Sigmoid colon (tissue), 6 donors: ENCODE measurements at regions not wholly inside any gene's neighbourhood (a gene's known extent, or its start where the extent isn't known, plus 50 kb on each side); places are given as distances from the start of the nearest gene placed in this dataset.

ENCODE experiments used
- DNase-seq: peaks from one replicate; pipeline ENCODE4 v3.0.0-alpha.2; 2019
- H3K27ac ChIP-seq, 4 donors: fragments of 200-600 bp; sonication (generic); one replicate each; pipeline ENCODE4 v1.5.1; 2016 to 2019; ENCODE audit warnings: mild to moderate bottlenecking in 1 of 4
- H3K27me3 ChIP-seq, 3 donors: fragments of 200-600 bp; sonication (generic); one replicate each; pipeline ENCODE4 v1.5.1; 2019; ENCODE audit warnings: mild to moderate bottlenecking in 1 of 3
- H3K36me3 ChIP-seq, 4 donors: fragments of 200-600 bp; sonication (generic); one replicate each; pipeline ENCODE4 v1.5.1; 2016 to 2019
- H3K4me1 ChIP-seq, 4 donors: fragments of 200-600 bp; sonication (generic); one replicate each; pipeline ENCODE4 v1.5.1; 2017 to 2019
- H3K4me3 ChIP-seq, 4 donors: fragments of 200-600 bp; sonication (generic); one replicate each; pipeline ENCODE4 v1.5.1; 2017 to 2019; ENCODE audit warnings: mild to moderate bottlenecking in 2 of 4, moderate library complexity in 1 of 4
- H3K9me3 ChIP-seq, 4 donors: fragments of 200-600 bp in 3 of 4; sonication (generic) in 3 of 4; one replicate each; pipeline versions ENCODE4 v1.5.1 to v1.6.1; 2013 to 2019
- CTCF ChIP-seq, 4 experiments: fragments of 450-650 bp in 3 of 4; fragments of 200-600 bp in 1 of 4; IDR thresholded peaks; one replicate each; pipeline ENCODE4 v1.5.1; 2016 to 2019; ENCODE audit warnings: antibody characterized with exemption in 4 of 4, mild to moderate bottlenecking in 3 of 4, moderate library complexity in 2 of 4
- EP300 ChIP-seq, 4 donors: sonication (generic); formaldehyde crosslinking; IDR thresholded peaks; one replicate each; pipeline ENCODE4 v1.6.1; 2017; ENCODE audit warnings: antibody characterized with exemption in 4 of 4
- POLR2A ChIP-seq, 2 donors: fragments of 450-650 bp; IDR thresholded peaks; one replicate each; pipeline ENCODE4 v1.6.1; 2016; ENCODE audit warnings: antibody characterized with exemption in 2 of 2, mild to moderate bottlenecking in 2 of 2, moderate library complexity in 2 of 2
- POLR2AphosphoS5 ChIP-seq, 4 donors: sonication (generic); formaldehyde crosslinking; IDR thresholded peaks; one replicate each; pipeline ENCODE4 v1.6.1; 2017; ENCODE audit warnings: antibody characterized with exemption in 4 of 4
- WGBS, 2 donors: extraction: QIAGEN DNeasy Blood & Tissue Kit; methylation state at CpG; one replicate each; pipeline ENCODE4 v1.1.7; 2013; 5-methylcytosine and 5-hydroxymethylcytosine counted together
- intact Hi-C: fragments of 100-400 bp; cut with DNase I; formaldehyde crosslinking; loops from one replicate; pipeline ENCODE4 v1.15.1; 2023
- donor health status: healthy with polysubstance abuse.
- donor health status: healthy.

- intact Hi-C loops: loop anchor here (5.0 kb wide), 2 partner anchors 37 to 123 kb away; no protein-coding TSS in a partner anchor
- TF ChIP-seq POLR2AphosphoS5 (IDR thresholded peaks at IDR 0.05) (peak in 1 of 4 donors; percentile 29), CTCF (IDR thresholded peaks at IDR 0.05) (no peak), EP300 (IDR thresholded peaks at IDR 0.05) (no peak), POLR2A (IDR thresholded peaks at IDR 0.05) (no peak)
- peak; percentile 72 for DNase-seq
- Histone ChIP-seq H3K4me3 (no peak overlapping the region), H3K36me3 (no peaks in the 10 kb centered on the region), H3K4me1 (peaks cover 0 to 80% (median 51%) of the 10 kb centered on the region in 4 donors), H3K27me3 (no peaks in the 10 kb centered on the region), H3K27ac (peak overlapping the region; percentile 48 to 71 (median 64)), H3K9me3 (no peaks in the 10 kb centered on the region)
- 76 to 78% methylated on average over 18 of the region's 18 CpGs for WGBS, 2 donors
These were observed 269.8 kb downstream of the GADD45G start for GRCh38 chr9:89874351-89875321.

- Histone ChIP-seq H3K9me3 (no peaks in the 10 kb centered on the region), H3K36me3 (no peaks in the 10 kb centered on the region), H3K4me1 (peaks cover 0 to 62% (median 42%) of the 10 kb centered on the region in 4 donors), H3K27ac (no peak overlapping the region), H3K4me3 (no peak overlapping the region), H3K27me3 (no peaks in the 10 kb centered on the region)
- intact Hi-C loops: no loop called here
- peak; percentile 55 for DNase-seq
- WGBS, 2 donors: 81 to 85% methylated on average over 18 of the region's 18 CpGs
- TF ChIP-seq POLR2AphosphoS5 (IDR thresholded peaks at IDR 0.05) (no peak), EP300 (IDR thresholded peaks at IDR 0.05) (no peak), CTCF (IDR thresholded peaks at IDR 0.05) (no peak), POLR2A (IDR thresholded peaks at IDR 0.05) (no peak)
These were observed 272.5 kb downstream of the GADD45G start for GRCh38 chr9:89877051-89878002.

- Histone ChIP-seq H3K27me3 (no peaks in the 10 kb centered on the region), H3K27ac (peak overlapping the region in 1 of 4 donors; percentile 13), H3K4me3 (no peak overlapping the region), H3K4me1 (peaks cover 0 to 55% (median 35%) of the 10 kb centered on the region in 4 donors), H3K36me3 (no peaks in the 10 kb centered on the region), H3K9me3 (no peaks in the 10 kb centered on the region)
- TF ChIP-seq CTCF (IDR thresholded peaks at IDR 0.05) (no peak), POLR2AphosphoS5 (IDR thresholded peaks at IDR 0.05) (no peak), EP300 (IDR thresholded peaks at IDR 0.05) (no peak), POLR2A (IDR thresholded peaks at IDR 0.05) (no peak)
- peak; percentile 46 for DNase-seq
- intact Hi-C loops: no loop called here
- 92 to 93% methylated on average over 5 of the region's 5 CpGs for WGBS, 2 donors
These were observed 273.2 kb downstream of the GADD45G start for GRCh38 chr9:89878003-89878411.

GRCh38 chr9:89878687-89879086 is 273.9 kb downstream of the GADD45G start:
- 63 to 70% methylated on average over 6 of the region's 6 CpGs for WGBS, 2 donors
- DNase-seq: peak; percentile 73
- TF ChIP-seq EP300 (IDR thresholded peaks at IDR 0.05) (peak in 2 of 4 donors; percentile 16 to 58), POLR2A (IDR thresholded peaks at IDR 0.05) (no peak), POLR2AphosphoS5 (IDR thresholded peaks at IDR 0.05) (peak in 3 of 4 donors; percentile 34 to 68 (median 54)), CTCF (IDR thresholded peaks at IDR 0.05) (no peak)
- H3K4me3 ChIP-seq: no peak overlapping the region
- peak overlapping the region in 2 of 4 donors; percentile 13 to 42 for H3K27ac ChIP-seq
- intact Hi-C loops: no loop called here
- peaks cover 0 to 48% (median 28%) of the 10 kb centered on the region in 4 donors for H3K4me1 ChIP-seq
- H3K27me3 ChIP-seq: no peaks in the 10 kb centered on the region
- no peaks in the 10 kb centered on the region for H3K9me3 ChIP-seq
- H3K36me3 ChIP-seq: no peaks in the 10 kb centered on the region
